ENCODE measurements at regions not wholly inside any gene's neighbourhood (a gene's known extent, or its start where the extent isn't known, plus 50 kb on each side); places are given as distances from the start of the nearest gene placed in this dataset.
"Not testable (repeated sequence)": the region's sequence is repeated elsewhere in the genome, so short reads cannot be mapped to it uniquely, and the experiment has no call there.

DNA sequence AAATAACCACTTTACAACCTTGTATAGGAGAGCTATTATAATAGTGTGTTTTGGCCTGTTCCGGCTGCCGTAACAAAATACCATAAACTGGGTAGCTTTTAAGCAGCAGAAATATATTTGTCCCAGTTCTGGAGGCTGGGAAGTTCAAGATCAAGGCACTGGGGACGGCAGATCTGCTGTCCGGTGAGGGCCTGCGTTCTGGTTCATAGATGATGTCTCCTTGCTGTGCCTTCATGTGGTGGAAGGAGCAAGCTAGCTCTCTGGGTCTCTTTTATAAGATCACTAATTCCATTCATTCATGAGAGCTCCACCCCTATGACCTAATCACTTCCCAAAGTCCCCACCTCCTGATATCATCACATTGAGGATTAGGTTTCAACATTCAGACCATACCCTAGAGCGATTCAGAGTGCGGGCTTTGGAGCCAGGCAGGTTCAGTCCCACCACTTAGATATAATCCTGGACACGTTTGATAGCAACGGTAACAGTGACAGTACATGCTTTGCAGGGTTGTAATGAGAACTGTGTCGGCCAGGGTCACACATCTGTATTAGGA, 76.2 kb upstream of the ZFHX3 start:
- no peak for DNase-seq (ENCODE audit: low read depth in 2 of 2)

- DNase-seq (ENCODE audit: low read depth in 2 of 2), result no peak
These were observed 74.9 kb upstream of the ZFHX3 start for GRCh38 chr16:73122604-73123391.

DNA sequence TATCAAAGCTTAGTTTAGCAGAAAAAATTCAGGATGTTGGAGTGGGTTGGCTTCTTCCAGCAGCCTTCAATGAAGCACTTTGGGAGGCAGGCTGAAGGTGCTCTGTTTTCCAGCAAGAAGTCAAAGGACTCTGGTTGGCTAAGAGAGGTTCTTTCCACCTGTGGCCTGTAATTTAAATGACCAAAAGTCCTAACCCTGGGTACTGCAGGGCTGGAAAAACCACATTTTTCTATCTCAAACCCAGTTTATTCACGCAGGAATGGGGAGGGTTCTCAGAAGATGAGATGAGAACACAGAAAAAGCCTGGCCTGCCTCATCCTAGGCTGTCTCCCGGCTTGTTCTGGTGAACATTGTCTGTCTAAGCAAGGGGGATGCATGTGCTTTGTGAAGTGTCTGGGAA, 68.6 kb upstream of the ZFHX3 start:
- DNase-seq (ENCODE audit: low read depth in 2 of 2), result no peak

- DNase-seq (ENCODE audit: low read depth in 2 of 2), result no peak
These were observed 65.4 kb upstream of the ZFHX3 start for GRCh38 chr16:73113336-73113735.

DNA sequence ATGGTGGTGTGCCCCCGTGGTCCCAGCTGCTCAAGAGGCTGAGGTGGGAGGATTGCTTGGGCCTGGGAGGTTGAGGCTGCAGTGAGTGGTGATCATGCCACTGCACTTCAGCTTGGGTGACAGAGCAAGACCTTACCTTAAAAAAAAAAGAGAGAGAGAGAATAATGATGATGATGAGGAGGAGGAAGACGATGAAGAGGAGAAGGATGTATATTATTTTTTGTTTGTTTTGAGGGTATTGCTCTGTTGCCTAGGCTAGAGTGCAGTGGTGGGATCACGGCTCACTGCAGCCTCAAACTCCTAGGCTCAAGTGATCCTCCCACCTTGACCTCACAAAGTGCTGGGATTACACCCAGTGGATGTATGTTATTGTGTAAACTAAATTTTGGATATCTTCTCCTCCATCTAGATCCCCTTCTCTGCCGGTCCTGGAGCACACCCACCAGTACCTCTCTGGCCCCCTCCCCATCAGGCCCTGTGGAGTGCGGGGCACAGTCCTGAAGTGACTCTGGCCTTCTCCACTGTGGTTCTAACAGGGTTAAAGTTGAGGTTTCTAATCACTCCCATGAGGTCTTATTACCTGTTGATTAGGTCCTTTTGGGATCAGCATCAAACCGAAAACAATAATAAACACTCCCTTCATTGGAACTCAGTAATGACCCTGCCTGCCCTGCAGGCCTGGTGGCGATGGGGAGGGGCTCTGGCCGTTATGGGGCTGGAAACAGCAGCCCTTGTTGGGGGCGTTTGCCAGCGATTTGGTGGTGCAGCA, 60.5 kb upstream of the ZFHX3 start:
- DNase-seq (ENCODE audit: low read depth in 2 of 2), result no peak

DNA sequence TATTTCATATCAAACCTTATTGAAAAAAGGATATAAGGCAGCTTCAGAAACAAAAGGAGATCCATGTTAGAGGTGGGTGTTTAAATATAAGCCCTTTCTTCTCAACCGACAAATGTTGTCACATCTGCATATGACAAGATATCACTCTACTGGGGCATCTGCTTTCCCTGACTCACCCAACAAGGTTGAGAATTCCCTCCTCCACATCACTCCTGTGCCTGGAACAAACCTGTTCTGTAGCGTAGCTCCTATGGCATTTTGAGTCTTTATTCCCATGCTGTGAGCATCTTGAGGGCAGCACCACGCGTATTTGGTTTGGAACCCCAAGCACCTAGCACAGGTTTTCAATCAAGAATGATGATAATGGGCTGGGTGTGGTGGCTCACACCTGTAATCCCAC, 59.4 kb upstream of the ZFHX3 start:
- DNase-seq (ENCODE audit: low read depth in 2 of 2), result no peak

- no peak for DNase-seq (ENCODE audit: low read depth in 2 of 2)
These were observed 58.6 kb upstream of the ZFHX3 start for GRCh38 chr16:73106329-73107034.

DNA sequence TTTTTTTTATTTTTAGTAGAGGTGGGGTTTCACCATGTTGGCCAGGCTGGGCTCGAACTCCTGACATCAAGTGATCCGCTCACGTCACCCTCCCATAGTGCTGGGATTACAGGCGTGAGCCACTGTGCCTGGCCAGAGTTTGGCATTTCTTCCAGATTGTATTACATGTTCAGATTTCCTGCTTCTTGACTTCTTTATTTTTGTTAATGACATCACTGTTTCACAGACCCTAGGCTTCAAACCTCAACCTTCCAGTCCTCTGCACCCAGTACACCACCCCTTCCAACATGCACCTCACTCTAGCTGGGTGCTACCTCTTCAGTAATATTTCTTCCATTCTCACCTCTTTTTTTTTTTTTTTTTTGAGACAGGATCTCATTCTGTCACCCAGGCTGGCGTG, 53.6 kb upstream of the ZFHX3 start:
- DNase-seq (ENCODE audit: low read depth in 2 of 2), result no peak

DNA sequence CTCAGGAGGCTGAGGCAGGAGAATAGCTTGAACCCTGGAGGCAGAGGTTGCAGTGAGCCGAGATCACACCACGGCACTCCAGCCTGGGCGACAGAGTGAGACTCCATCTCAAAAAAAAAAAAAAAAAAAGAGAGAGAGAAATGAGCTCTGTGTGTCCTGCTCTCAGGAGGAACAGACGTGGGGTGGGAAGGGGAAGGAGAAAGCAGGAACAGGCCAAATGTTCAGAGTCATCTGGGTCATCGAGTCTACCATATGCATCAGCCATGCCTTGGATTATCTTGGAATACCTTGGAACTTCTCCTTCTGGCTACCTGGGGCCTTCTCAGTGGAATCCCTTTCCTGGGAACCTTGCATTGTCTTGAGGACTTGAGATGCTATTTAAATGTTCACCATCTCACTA, 51.7 kb upstream of the ZFHX3 start:
- DNase-seq (ENCODE audit: low read depth in 2 of 2), result not testable (repeated sequence)

Measured in activated CD4-positive, alpha-beta T cell treated with anti-CD3 and anti-CD28 coated beads for 24 hours (primary cell).